Ureter (tissue), 1 donor: ENCODE measurements at regions not wholly inside any gene's neighbourhood (a gene's known extent, or its start where the extent isn't known, plus 50 kb on each side); places are given as distances from the start of the nearest gene placed in this dataset.
A peak's percentile ranks its signal among the peaks of the same experiment; 100 is the strongest.

Source experiments
- DNase-seq: peaks from one replicate; pipeline ENCODE4 v3.0.0-alpha.2; 2020; ENCODE audit warnings: low spot score
- donor health status: DM: yes; HTN: yes; CAD: no.

DNA sequence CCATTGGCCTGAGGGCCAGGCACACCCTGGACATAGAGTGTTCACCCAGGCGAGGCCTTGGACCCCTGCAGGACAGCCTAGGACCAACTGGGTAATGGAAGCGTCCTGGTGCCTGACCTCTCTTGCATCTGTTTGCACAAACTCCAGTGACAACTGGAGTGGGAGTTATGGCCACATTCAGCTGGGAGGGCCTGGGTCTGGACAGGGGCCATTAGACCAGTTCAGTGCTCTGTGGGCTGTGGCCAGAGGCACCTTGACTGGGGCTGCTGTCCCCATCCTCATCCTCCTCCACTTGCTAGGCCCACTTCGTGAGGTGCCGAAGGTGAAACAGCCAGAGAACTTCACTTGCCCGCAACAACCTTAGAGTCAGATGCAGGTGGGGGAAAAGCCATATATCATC is 372.7 kb upstream of the IRX1 start:
- DNase-seq, result peak; percentile 40

DNA sequence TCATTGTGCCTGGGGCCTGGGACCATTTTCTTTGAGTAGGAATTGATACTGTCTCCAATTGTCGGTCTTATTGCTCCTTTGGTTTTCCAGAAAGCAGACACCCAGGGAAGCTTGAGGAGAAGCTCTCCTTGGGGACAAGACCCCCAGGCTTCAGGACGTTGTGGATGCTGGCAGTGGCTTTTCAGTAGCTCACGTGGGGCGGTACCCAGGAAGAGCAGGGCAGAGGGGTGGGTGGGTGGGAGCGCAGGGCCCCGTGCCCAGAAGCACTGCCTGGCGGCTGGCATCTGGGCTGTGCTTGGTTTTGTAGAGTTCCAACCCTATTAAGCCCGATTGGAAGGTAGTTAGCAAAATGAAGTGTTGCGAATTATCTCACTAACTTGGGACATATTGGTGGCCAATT is 374.2 kb upstream of the IRX1 start:
- DNase-seq, result peak; percentile 8

DNA sequence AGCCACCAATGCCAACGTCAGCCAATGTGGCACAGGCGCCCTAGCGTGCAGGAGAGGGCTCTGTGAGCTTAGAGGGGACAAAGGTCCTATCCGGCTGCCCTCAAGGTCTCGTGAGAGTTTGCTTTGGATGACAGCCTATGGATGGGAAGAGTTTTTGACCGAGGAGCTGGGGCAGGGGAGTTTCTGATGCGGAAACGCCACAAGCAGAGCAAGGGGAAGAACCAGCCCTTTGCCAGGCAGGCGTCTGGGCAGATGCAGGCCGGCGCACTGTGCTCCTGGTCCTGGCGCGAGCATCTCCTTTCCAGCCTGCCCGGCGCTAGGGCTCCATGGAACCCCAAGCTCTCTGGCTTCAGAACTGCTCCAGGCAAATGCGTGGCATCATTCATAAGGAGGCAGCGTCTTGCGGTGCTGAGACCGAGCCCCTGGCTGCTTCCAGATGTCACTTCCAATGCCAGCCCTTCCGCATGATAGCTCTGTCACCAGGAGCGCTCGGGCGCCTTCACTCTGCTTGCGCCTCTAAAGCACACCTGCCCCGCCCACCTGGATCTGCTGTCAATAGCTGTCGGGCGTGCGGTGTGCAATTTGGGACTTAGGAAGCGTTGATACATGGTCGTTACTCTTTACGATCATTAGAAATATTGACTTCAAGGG is 374.9 kb upstream of the IRX1 start:
- peak; percentile 23 for DNase-seq

DNA sequence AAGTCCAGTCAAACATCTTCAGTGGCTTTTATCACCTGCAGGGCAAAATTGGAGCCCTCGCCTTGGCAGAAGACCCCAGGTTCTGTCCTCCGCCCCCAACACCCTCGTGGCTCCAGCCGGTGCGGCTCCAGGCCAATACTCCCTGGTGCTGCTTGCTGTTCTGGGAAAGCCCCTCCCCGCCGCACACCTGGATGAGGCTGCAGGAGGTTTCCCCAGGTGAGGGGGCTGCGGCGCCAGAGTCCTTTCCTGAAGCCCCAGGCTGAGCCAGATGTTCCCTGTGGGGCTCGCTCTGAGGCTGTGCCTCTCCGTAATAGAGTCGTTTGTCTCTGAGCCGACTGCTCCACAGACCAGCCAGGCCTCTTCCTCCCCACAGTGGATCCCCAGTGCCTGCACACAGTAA is 375.4 kb upstream of the IRX1 start:
- DNase-seq, result peak; percentile 14

DNA sequence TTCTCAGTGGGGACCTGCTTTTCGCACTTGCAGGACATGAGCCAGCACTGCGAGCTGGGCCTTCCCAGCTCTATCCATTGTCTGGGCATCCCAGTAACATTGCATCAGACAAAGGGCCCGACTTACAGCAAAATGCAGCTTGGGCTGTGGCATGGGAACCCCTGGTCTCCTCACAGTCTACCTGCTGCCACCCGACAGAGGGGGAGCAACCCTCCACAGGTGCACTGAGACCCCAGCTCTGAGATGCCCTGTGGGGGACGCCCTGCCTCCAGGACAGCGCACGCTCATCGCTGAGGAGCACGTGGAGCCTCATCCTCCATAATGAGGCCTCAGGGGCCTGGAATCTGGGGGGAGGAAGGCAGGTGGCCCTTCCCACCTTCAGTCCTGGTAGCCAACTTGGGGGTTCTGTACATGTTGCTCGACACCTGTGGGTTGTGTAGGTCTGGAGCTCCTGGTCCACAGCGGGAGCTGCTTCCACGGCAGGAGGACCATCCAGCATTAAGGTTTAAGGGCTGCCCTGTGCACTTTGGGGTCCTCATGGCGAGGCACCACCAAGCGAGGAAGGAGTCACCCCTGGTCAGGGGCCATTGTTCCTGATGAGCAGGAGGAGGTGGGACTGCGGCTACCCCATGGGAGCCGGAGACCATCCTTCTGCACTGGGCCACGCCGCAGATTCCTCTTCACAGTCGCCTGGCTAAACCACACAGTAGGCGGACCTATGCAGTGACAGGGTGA is 376.5 kb upstream of the IRX1 start:
- DNase-seq, result peak; percentile 32

DNA sequence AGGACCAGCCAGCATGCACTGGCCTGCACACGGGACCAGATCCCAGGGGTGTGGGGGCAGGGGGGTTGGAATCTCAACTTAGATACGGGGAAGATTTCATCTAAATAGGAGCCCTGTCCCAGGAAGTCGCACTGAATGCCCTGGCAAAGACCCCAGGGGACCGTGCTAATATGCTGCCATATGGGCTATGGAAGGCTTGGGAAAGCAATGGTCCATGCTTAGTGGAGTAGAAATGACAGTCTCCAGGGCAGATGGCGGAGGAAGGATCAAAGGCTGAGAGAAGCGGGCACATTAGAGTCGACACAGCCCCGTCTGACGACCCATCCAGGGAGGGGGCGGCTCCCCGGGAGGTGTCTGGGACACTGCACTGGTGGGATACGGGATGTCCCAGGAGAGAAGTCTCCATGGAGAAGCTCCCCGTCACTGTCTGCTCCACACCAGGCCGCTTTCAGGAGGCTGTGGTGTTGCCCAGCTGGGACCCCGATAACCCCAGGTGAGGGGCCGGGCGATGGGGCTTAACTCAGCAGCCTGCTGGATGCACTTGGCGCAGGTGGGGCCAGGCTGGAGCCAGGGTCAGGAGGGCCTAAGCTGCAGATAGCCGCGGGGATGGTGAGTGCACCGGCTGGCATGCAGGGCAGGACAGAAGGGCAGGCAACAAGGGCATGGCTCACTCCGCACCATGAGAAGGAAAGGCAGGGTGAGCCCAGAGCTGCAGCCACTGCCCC is 377.7 kb upstream of the IRX1 start:
- peak; percentile 34 for DNase-seq

DNA sequence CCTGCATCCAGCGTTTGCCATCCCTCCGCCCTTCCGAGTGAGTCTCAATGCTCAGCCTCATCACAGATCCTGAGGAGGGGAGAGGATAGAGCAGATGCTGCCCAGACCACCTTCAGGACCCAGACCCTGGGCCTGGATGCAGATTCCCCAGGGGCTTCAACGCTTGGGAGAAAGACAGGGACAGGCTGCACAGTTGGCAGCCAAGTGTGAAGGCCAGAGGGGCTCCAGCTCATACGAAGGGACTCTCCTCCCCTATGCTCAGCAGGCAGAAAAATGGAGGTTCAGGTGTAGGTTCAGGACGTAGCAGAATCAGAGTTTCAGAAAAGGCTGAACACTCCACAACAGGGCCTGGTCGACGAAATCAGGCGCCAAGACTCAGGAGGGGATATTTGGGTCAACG is 378.5 kb upstream of the IRX1 start:
- peak; percentile 23 for DNase-seq

DNA sequence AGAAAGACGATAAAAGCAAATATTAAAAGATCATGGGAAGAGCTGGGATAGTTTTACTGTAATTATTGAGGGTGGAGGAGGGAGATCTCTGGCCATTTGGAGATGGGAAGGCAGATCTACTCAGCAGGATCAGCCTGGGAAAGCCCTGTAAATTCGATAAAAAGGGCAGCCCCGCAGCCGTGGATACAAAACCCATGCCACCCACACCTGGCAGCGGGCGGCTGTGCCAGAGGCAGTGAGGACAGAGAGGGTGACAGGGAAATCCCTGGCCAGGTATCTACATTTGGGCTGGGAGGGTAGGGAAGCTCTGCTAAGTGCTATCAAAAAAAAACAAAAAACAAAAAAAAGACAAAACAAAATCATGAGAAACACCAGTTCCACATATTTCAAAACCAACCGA is 379.2 kb upstream of the IRX1 start:
- no peak for DNase-seq

DNA sequence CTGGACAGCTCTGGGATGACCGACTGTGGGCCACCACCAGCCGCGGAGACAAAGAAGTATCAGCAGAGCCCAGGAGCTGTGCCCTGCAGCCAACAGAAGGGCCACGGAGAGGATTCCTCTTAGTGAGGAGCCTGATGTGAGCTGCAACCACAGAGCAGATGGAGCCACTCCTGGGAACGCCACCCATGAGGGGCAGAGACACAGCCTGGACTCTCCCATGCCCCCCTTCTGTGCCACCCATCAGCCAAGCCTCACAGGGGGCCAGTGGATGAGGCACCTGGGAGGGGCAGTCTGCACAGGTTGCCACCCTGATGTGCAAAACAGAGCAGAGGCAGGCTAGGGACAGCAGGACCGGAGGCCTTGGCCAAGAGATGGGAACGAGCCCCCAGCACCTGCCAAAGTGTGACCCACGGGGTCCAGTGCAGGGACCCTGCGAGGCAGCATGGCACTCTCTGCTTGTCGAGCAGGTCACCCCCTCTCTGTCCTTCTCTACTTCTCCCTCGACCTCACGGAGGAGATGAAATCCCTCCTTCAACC is 380.7 kb upstream of the IRX1 start:
- DNase-seq, result no peak

DNA sequence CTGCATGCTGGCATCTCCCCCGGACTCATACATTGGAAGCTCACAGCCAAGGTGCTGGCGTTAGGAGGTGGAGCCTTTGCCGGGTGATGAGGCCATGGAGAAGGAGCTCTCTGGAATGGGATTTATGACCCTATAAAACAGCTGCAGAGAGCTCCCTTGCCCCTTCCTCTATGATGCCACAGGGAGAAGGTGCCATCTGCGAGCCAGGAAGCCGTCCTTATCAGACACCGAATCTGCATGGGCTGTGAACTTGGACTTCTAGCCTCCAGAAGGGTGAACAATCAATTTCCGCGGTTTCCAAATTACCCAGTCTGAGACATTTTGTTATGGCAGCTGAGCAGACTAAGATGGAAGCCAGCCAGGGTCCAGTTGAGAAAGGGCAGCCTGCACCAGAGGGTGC is 381.2 kb upstream of the IRX1 start:
- no peak for DNase-seq

DNA sequence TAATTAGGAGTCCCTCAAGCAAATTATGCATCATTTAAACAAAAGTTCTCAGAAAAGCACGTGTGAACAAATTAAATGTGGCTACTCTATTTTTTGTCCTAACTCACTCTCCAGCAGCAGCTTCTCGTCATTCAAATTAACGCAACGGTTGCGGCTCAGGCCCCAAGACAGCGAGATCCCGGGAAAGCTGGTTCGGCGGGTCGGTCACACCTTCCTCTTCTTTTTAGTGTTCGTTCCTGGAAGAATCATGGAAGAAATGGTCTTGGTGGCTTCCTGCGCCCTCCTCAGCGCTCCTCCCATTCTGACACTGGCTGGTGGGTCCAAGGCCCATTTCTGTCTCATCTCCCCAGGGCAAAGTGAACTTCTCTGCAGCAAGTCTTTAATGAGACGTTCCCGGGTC is 382.8 kb upstream of the IRX1 start:
- DNase-seq, result no peak

DNA sequence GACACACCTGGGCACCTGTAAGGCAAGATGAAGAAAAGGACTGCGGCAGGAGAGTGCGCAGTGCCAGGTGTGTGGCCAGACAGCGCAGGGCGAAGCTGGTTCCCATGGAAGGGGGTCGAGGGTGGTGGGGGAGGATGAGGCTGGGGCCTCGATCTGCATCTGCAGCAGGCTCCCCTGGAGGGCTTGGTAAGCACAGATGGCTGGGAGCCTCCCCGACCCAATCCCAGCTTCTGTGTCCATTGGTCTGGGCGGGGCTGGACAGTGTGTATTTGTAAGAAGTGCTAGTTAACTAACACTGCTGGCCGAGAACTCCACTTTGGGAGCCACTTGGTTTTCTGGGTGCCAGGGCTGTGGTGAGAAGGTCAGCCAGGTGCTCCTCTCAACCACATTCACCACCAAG is 385.1 kb upstream of the IRX1 start:
- DNase-seq, result peak; percentile 30

DNA sequence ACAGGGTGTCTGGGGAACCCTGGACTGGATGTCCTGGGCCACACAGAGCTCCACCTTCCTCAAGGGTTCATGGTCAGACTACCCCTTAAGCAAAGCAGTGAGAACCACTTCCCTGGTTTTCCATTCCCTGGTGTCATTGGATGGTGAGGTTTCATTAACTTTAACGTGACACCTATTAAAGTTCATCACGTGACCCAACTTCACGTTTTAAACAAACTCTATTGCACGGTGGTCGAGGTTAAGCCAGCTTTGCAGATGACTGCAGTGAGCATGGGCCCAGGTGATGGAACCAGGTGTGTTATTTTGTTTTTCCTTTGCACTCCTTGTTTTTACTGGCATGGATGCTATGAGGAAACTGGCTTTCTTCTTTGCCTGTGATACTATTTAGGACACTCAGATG is 385.7 kb upstream of the IRX1 start:
- no peak for DNase-seq

DNA sequence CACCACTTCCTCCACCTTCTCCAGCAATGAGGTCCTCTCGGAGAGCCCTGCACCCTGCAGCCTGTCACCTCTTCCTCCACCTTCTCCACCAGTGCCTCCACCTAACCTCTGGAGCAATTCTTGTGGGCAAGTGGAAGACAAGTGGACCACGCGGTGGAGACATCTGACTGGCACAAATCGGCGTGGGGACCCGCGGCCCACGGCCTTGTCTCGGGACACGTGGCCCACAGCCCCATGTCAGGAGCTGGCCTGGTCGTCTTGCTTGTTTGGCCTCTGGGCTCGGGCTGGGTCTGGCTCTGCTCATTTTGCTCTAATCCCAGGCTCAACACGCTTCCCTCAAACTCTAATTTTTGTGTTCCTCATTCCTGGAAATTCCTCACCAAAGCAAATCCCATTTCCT is 393.1 kb upstream of the IRX1 start:
- DNase-seq, result no peak

DNA sequence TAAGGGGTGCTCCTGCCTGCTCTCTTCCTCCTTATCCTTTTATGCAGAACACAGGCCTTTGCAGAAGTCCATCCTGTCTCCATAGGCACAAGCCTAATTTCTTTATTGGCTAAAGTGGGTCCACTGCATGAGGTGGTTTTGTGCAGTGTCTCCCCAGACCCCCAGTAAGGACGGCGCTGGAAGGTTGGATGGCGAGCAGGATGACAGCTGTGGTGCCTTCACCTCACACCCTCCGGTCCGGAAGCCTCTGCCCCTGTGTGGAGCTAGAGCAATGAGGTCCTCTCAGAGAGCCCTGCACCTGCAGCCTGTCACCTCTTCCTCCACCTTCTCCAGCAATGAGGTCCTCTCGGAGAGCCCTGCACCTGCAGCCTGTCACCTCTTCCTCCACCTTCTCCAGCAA is 393.7 kb upstream of the IRX1 start:
- DNase-seq, result peak; percentile 26

DNA sequence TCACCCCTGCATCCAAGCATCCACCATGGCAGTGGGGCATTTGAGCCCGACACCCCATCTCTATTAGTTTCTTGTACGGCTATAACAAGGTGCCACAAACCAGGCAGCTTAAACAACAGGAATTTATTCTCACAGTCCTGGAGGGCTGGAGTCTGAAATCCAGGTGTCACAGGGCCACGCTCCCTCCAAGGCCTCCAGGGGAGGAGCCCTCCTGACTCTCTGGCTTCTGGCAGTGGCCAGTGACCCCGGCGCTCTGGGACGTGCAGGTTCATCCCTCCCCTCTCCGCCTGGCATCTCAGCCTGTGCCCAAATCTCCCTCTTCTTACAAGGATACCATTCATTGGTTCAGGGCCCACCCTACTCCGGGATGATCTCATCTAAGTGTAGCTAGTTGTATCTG is 394.5 kb upstream of the IRX1 start:
- DNase-seq, result peak; percentile 29

DNA sequence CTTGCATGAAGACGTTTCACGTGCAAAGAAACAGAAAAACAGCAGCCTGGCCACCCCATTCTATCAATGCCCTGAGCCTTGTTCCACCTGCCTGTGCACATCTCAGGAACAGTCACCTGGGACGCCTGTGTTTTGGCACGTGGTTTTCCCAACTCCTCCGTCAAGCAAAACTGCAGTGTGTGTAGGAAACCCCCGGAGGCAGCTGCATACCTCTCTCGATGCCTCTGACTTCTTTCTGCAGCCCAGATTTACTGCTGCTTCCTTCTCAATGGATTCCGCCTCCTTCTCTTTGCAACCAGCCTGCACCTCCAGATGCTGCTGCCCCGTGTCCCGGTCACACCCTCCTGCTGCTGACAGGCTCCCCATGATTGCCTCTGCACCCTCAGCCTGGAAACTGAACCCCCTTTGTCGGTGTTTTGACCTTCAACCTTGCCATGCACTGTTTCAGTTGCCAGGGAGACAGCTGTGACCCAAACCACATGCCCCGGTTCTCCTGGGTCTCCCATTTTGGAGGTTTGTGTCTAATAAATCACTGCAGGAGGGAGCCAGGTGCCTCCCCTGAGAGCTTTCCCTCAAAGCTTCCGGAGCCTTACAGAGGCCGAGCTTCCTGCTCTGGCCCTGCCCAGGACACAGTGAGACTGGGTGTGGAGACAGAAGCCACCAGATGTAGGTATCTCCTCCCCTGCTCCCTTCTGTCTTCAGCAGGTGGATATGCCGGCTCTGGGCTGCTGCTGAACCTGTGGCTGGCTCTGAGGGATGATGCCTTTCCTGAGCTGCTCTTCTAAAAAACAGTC is 395.5 kb upstream of the IRX1 start:
- no peak for DNase-seq

DNA sequence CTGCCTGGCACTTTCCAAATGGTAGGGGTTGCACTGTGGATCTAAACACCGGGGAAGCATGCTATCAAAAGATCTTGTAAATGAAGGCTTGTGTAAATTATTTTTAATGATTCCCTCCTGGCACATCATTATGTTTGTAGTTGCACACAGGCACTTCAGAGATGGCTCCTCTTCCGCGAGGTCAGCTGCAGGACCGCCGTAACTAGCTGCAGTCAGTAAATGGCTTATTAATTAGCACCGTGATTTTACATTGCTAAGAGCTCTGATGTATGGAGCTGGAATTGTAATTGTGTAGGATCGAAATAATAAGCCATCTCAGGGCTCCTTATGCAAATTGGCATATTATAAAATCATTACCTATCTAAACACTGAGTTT is 397.6 kb upstream of the IRX1 start:
- DNase-seq, result no peak

DNA sequence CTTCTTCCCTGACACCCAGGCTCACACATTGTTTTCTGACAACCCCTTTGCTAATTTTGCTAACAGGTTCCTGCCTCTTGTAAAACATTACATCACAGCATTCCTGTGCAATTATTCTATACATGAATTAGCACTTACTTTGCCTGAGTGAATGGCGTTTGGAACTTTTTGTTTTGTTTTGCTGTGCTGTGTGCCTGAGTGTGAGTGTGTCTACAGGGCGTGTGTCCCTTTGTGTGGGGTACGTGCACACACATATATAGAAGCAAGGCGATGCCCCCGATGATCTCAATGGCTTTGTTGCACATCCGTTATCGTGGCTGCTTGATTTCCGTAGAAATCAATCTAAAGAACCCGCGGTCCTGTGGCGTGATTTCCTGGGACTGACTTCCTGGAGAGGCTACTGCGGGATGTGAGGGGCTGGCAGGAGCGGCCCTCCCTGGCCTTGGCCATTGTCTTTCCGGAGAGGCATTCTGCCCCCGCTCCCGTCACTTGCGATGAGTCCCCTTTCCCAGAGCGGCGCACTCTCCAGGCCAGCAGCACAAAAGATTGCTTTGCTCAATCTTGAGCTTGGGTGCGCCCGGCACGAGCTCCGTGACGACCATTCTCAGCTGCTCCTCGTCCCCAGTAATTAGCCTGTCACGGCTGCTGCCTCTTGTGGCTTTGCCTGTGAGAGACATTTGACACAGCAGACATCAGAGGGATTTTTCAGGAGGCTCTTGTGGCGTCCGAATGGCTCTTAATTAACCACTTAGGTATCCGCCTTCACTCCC is 398.1 kb upstream of the IRX1 start:
- no peak for DNase-seq

DNA sequence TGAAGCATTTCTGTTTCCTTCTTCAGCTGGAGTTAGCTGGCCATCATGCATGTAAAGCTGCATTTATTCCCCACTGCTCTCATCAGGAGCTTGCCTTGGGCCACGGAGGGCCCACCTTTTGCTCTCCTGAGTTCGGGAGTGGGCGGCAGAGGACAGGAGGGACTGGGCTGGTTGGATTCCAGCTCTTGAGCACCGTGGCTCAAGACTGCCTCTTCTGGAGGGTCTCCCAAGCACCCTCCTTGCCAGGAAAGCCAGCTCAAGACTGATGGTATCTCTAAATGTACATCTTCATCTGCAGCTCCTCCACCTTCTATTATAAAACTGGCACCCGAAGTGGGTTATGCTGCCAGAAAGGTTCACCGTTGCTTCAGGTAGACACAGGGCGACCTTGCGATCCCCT is 399.6 kb upstream of the IRX1 start:
- DNase-seq, result no peak

DNA sequence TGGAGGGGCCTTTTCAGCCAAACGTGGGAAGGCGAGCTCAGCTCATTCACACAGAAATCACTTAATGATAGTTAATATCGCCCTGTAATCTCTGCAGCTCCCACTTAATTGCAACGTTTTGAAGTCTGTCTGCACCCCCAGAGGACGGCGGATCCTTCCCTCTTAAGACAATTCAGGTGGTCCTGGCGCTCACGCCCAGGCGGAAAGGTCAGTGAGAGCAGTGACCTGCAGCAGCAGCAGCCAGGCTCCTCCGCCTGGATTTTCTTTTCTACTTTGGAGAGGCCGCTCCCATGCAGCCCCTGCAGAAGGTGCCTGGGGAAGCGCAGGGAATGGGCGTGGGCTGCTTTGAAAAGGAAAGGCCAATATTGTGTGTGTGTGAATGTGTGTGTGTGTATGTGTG is 400.9 kb upstream of the IRX1 start:
- DNase-seq, result no peak
